H9 (cell line): ENCODE measurements at regions not wholly inside any gene's neighbourhood (a gene's known extent, or its start where the extent isn't known, plus 50 kb on each side); places are given as distances from the start of the nearest gene placed in this dataset.

Experiments used
- DNase-seq: peaks from one replicate; pipeline ENCODE4 v3.0.0-alpha.2; 2017
- H2AFZ ChIP-seq: one replicate; pipeline ENCODE4 v1.6.1; 2013; ENCODE audit warnings: mild to moderate bottlenecking, low read length, control low read depth, moderate library complexity
- H2AK5ac ChIP-seq: 2 replicates; pipeline ENCODE4 v1.6.1; 2013; ENCODE audit warnings: low read length, control low read depth, mixed read lengths; ENCODE audit not compliant: insufficient read length
- H2BK120ac ChIP-seq: one replicate; pipeline ENCODE4 v1.6.1; 2013; ENCODE audit warnings: low read depth, mild to moderate bottlenecking, low read length, control low read depth, inconsistent platforms; ENCODE audit not compliant: poor library complexity, severe bottlenecking
- H2BK12ac ChIP-seq: 2 replicates; pipeline ENCODE4 v1.6.1; 2013; ENCODE audit warnings: low read length, control low read depth, mixed read lengths, low read depth; ENCODE audit not compliant: insufficient read length
- H2BK15ac ChIP-seq: 2 replicates; pipeline ENCODE4 v1.6.1; 2013; ENCODE audit warnings: low read depth, low read length, control low read depth
- H2BK20ac ChIP-seq: one replicate; pipeline ENCODE4 v1.6.1; 2013; ENCODE audit warnings: low read depth, mild to moderate bottlenecking, low read length, control low read depth, inconsistent platforms; ENCODE audit not compliant: poor library complexity, severe bottlenecking
- H2BK5ac ChIP-seq: 2 replicates; pipeline ENCODE4 v1.6.1; 2013; ENCODE audit warnings: low read length, control low read depth, mixed read lengths; ENCODE audit not compliant: insufficient read length
- H3K14ac ChIP-seq: 2 replicates; pipeline ENCODE4 v1.6.1; 2013; ENCODE audit warnings: low read length, control low read depth; ENCODE audit not compliant: insufficient read depth
- H3K18ac ChIP-seq: 2 replicates; pipeline ENCODE4 v1.6.1; 2013; ENCODE audit warnings: low read depth, mild to moderate bottlenecking, mixed read lengths, low read length, control low read depth; ENCODE audit not compliant: insufficient read length
- H3K23ac ChIP-seq: 2 replicates; pipeline ENCODE4 v1.6.1; 2013; ENCODE audit warnings: low read length, control low read depth, mixed read lengths, low read depth; ENCODE audit not compliant: insufficient read length
- H3K23me2 ChIP-seq: 2 replicates; pipeline ENCODE4 v1.6.1; 2013; ENCODE audit warnings: low read depth, mild to moderate bottlenecking, mixed read lengths, low read length, control low read depth; ENCODE audit not compliant: insufficient read length, poor library complexity, severe bottlenecking
- H3K27ac ChIP-seq: 2 replicates; pipeline ENCODE4 v1.5.1; 2013; ENCODE audit warnings: low read length, control low read depth, mixed read lengths, low read depth; ENCODE audit not compliant: insufficient read length
- H3K27me3 ChIP-seq: 2 replicates; pipeline ENCODE4 v1.6.1; 2013; ENCODE audit warnings: low read length, control low read depth, inconsistent platforms; ENCODE audit not compliant: insufficient read depth
- H3K4ac ChIP-seq: 2 replicates; pipeline ENCODE4 v1.6.1; 2013; ENCODE audit warnings: low read depth, mild to moderate bottlenecking, control low read depth, inconsistent platforms, low read length, moderate library complexity
- H3K4me1 ChIP-seq: 2 replicates; pipeline ENCODE4 v1.6.1; 2013; ENCODE audit warnings: low read length, control low read depth, inconsistent platforms; ENCODE audit not compliant: insufficient read depth
- H3K4me2 ChIP-seq: 2 replicates; pipeline ENCODE4 v1.6.1; 2013; ENCODE audit warnings: low read length, control low read depth, mixed read lengths; ENCODE audit not compliant: insufficient read length, insufficient read depth
- H3K56ac ChIP-seq: 2 replicates; pipeline ENCODE4 v1.6.1; 2013; ENCODE audit warnings: low read depth, mild to moderate bottlenecking, mixed read lengths, low read length, control low read depth; ENCODE audit not compliant: insufficient read length
- H3K79me1 ChIP-seq: 2 replicates; pipeline ENCODE4 v1.6.1; 2013; ENCODE audit warnings: low read depth, mild to moderate bottlenecking, moderate library complexity, low read length, control low read depth, inconsistent platforms; ENCODE audit not compliant: insufficient read depth, poor library complexity, severe bottlenecking
- H3K79me2 ChIP-seq: 2 replicates; pipeline ENCODE4 v1.6.1; 2013; ENCODE audit warnings: low read length, control low read depth, inconsistent platforms; ENCODE audit not compliant: insufficient read depth
- H3K9ac ChIP-seq: 2 replicates; pipeline ENCODE4 v1.6.1; 2013; ENCODE audit warnings: low read length, control low read depth, mixed read lengths; ENCODE audit not compliant: insufficient read length; ENCODE audit errors: extremely low read depth
- H3K9me3 ChIP-seq: one replicate; pipeline ENCODE4 v1.6.1; 2013; ENCODE audit warnings: low read depth, low read length, inconsistent platforms; ENCODE audit not compliant: control insufficient read depth
- H3T11ph ChIP-seq: one replicate; pipeline ENCODE4 v1.6.1; 2013; ENCODE audit warnings: mild to moderate bottlenecking, low read length, control low read depth, inconsistent platforms
- H4K20me1 ChIP-seq: one replicate; pipeline ENCODE4 v1.6.1; 2013; ENCODE audit not compliant: control insufficient read depth, insufficient read length, insufficient read depth
- H4K5ac ChIP-seq: 2 replicates; pipeline ENCODE4 v1.6.1; 2013; ENCODE audit warnings: low read depth, mild to moderate bottlenecking, mixed read lengths, low read length, control low read depth; ENCODE audit not compliant: insufficient read length
- H4K8ac ChIP-seq: replicated peaks from 2 replicates; pipeline ENCODE4 v1.6.1; 2013; ENCODE audit warnings: low read length, control low read depth, mixed read lengths, low read depth; ENCODE audit not compliant: insufficient read length
- H4K91ac ChIP-seq: 2 replicates; pipeline ENCODE4 v1.6.1; 2013; ENCODE audit warnings: low read depth, mild to moderate bottlenecking, moderate library complexity, mixed read lengths, low read length, control low read depth; ENCODE audit not compliant: insufficient read length
- H3K27ac Mint-ChIP-seq, 3 experiments: 2 replicates in 2 of 3; 3 replicates in 1 of 3; pipeline ENCODE4 v1.8.0; 2020 to 2021; ENCODE audit warnings: mixed read lengths in 3 of 3, mild to moderate bottlenecking in 1 of 3, moderate library complexity in 1 of 3
- H3K27me3 Mint-ChIP-seq: 2 replicates; pipeline ENCODE4 v1.8.0; 2021; ENCODE audit warnings: low read depth, mild to moderate bottlenecking, moderate library complexity, mixed read lengths
- H3K36me3 Mint-ChIP-seq, 3 experiments: 2 replicates in 2 of 3; 3 replicates in 1 of 3; pipeline ENCODE4 v1.8.0; 2020 to 2021; ENCODE audit warnings: low read depth in 3 of 3, mixed read lengths in 3 of 3; ENCODE audit not compliant: insufficient read depth in 1 of 3
- H3K4me1 Mint-ChIP-seq, 2 experiments: 2 replicates each; pipeline ENCODE4 v1.8.0; 2020; ENCODE audit warnings: mixed read lengths in 2 of 2
- H3K4me3 Mint-ChIP-seq, 2 experiments: 2 replicates in 1 of 2; 3 replicates in 1 of 2; pipeline ENCODE4 v1.8.0; 2020 to 2021; ENCODE audit warnings: mild to moderate bottlenecking in 2 of 2, mixed read lengths in 2 of 2, moderate library complexity in 1 of 2
- H3K9me3 Mint-ChIP-seq, 2 experiments: 2 replicates in 1 of 2; 3 replicates in 1 of 2; pipeline ENCODE4 v1.8.0; 2020; ENCODE audit warnings: mild to moderate bottlenecking in 2 of 2, mixed read lengths in 2 of 2, moderate library complexity in 1 of 2
- CTCF ChIP-seq: fragments of 200-600 bp; sonication (generic); conservative IDR thresholded peaks from 3 replicates; pipeline ENCODE4 v1.8.0; 2021; ENCODE audit warnings: antibody characterized with exemption, mild to moderate bottlenecking
- WGBS: extraction: QIAGEN DNeasy Blood & Tissue Kit; methylation state at CpG from one replicate; pipeline ENCODE4 v1.1.7; 2013; ENCODE audit warnings: missing lambda C conversion rate, low lambda C conversion rate, mixed read lengths; ENCODE audit not compliant: insufficient read length; ENCODE audit errors: extremely low coverage; 5-methylcytosine and 5-hydroxymethylcytosine counted together

- H3K27ac ChIP-seq: no peak overlapping the region
- no CpG with 5 or more reads among the region's 4 CpGs for WGBS
- no peak overlapping the region for H4K5ac ChIP-seq
- H3K9me3 ChIP-seq: no peaks in the 10 kb centered on the region
- Mint-ChIP-seq H3K27ac (no peak overlapping the region), H3K27me3 (peaks cover 23% of the 10 kb centered on the region), H3K9me3 (peaks cover 3 to 7% of the 10 kb centered on the region in 2 experiments; a peak in 4 of 5 replicates), H3K36me3 (peaks cover 0 to under 1% (median 0%) of the 10 kb centered on the region in 3 experiments; a peak in 1 of 7 replicates), H3K4me1 (0 out of 4 replicates have a peak, but pooled peaks cover 0 to 3% of the 10 kb centered on the region in 2 experiments), H3K4me3 (no peak overlapping the region)
- no peak overlapping the region for H2BK120ac ChIP-seq
- no peaks in the 10 kb centered on the region for H3K23me2 ChIP-seq
- no peak overlapping the region for H2AFZ ChIP-seq
- no peak overlapping the region for H2BK15ac ChIP-seq
- H2BK20ac ChIP-seq: no peak overlapping the region
- no peak overlapping the region for H4K91ac ChIP-seq
- H2BK5ac ChIP-seq: no peak overlapping the region
- no peak overlapping the region for H3K56ac ChIP-seq
- H3K4me2 ChIP-seq: no peak overlapping the region
- no peak overlapping the region for H3K14ac ChIP-seq
- no peaks in the 10 kb centered on the region for H3K79me1 ChIP-seq
- no peaks in the 10 kb centered on the region for H3K4me1 ChIP-seq
- no peak overlapping the region for H2BK12ac ChIP-seq
- H3K9ac ChIP-seq: no peak overlapping the region
- H3K18ac ChIP-seq: no peak overlapping the region
- H3T11ph ChIP-seq: no peak overlapping the region
- H4K20me1 ChIP-seq: no peaks in the 10 kb centered on the region
- H2AK5ac ChIP-seq: no peak overlapping the region
- H4K8ac ChIP-seq: no peak overlapping the region
- no peaks in the 10 kb centered on the region for H3K79me2 ChIP-seq
- no peaks in the 10 kb centered on the region; the same call in 1 of the 2 replicates for H3K27me3 ChIP-seq
- no peak overlapping the region for H3K4ac ChIP-seq
- no peak for DNase-seq
- no peak overlapping the region for H3K23ac ChIP-seq
- no peak for TF ChIP-seq CTCF
Measured at GRCh38 chr20:60817891-60818290, 434.2 kb upstream of the CDH4 start.
